Hepatocyte (in vitro differentiated cells): ENCODE measurements at regions not wholly inside any gene's neighbourhood (a gene's known extent, or its start where the extent isn't known, plus 50 kb on each side); places are given as distances from the start of the nearest gene placed in this dataset.

Experiments
- DNase-seq: peaks from one replicate; pipeline ENCODE4 v3.0.0-alpha.2; 2016; ENCODE audit warnings: low spot score
- H2AFZ ChIP-seq: fragments of 200-600 bp; sonication (generic); 2 replicates; pipeline ENCODE4 v1.6.0; 2016; ENCODE audit warnings: antibody characterized with exemption, mild to moderate bottlenecking
- H3K27ac ChIP-seq: fragments of 200-600 bp; sonication (generic); 2 replicates; pipeline ENCODE4 v1.5.1; 2016; ENCODE audit warnings: mild to moderate bottlenecking
- H3K27me3 ChIP-seq: fragments of 200-600 bp; sonication (generic); 2 replicates; pipeline ENCODE4 v1.6.1; 2016
- H3K36me3 ChIP-seq: fragments of 200-600 bp; sonication (generic); replicated peaks from 2 replicates; pipeline ENCODE4 v1.5.1; 2016; ENCODE audit warnings: low read depth; ENCODE audit not compliant: insufficient read depth
- H3K4me1 ChIP-seq: fragments of 200-600 bp; sonication (generic); 2 replicates; pipeline ENCODE4 v1.5.1; 2016; ENCODE audit warnings: mild to moderate bottlenecking, moderate library complexity; ENCODE audit not compliant: insufficient read depth
- H3K4me2 ChIP-seq: fragments of 200-600 bp; sonication (generic); 2 replicates; pipeline ENCODE4 v1.6.0; 2016
- H3K4me3 ChIP-seq: fragments of 200-600 bp; sonication (generic); 2 replicates; pipeline ENCODE4 v1.5.1; 2016; ENCODE audit warnings: mild to moderate bottlenecking
- H3K79me2 ChIP-seq: fragments of 200-600 bp; sonication (generic); 2 replicates; pipeline ENCODE4 v1.6.0; 2017; ENCODE audit warnings: mild to moderate bottlenecking
- H3K9me2 ChIP-seq: fragments of 200-600 bp; sonication (generic); replicated peaks from 2 replicates; pipeline ENCODE4 v1.6.0; 2017; ENCODE audit warnings: mild to moderate bottlenecking; ENCODE audit not compliant: insufficient read depth
- H3K9me3 ChIP-seq: fragments of 200-600 bp; sonication (generic); 2 replicates; pipeline ENCODE4 v1.5.1; 2016; ENCODE audit warnings: low read depth, mild to moderate bottlenecking
- H4K20me1 ChIP-seq: fragments of 200-600 bp; sonication (generic); 2 replicates; pipeline ENCODE4 v1.6.0; 2016; ENCODE audit warnings: mild to moderate bottlenecking; ENCODE audit not compliant: insufficient read depth, poor library complexity, severe bottlenecking
- EZH2 ChIP-seq: fragments of 200-600 bp; sonication (generic); IDR thresholded peaks from 2 replicates; pipeline ENCODE4 v1.6.1; 2016; ENCODE audit warnings: antibody characterized with exemption, mild to moderate bottlenecking, borderline replicate concordance
- EZH2phosphoT487 ChIP-seq: fragments of 200-600 bp; sonication (generic); IDR thresholded peaks from one replicate; pipeline ENCODE4 v1.6.1; 2018; ENCODE audit warnings: antibody characterized with exemption, mild to moderate bottlenecking, low read depth, moderate library complexity; ENCODE audit not compliant: unreplicated experiment, severe bottlenecking
- WGBS: methylation state at CpG from one replicate; pipeline ENCODE4 v1.1.6; 2016; ENCODE audit warnings: low lambda C conversion rate; ENCODE audit errors: missing lambda C conversion rate; 5-methylcytosine and 5-hydroxymethylcytosine counted together
- TF ChIP-seq, protein P1 (sequence below): fragments of 200-600 bp; sonication (generic); IDR thresholded peaks from 2 replicates; pipeline ENCODE4 v1.5.1; 2016; ENCODE audit warnings: antibody characterized with exemption, mild to moderate bottlenecking; ENCODE audit not compliant: poor library complexity

DNA sequence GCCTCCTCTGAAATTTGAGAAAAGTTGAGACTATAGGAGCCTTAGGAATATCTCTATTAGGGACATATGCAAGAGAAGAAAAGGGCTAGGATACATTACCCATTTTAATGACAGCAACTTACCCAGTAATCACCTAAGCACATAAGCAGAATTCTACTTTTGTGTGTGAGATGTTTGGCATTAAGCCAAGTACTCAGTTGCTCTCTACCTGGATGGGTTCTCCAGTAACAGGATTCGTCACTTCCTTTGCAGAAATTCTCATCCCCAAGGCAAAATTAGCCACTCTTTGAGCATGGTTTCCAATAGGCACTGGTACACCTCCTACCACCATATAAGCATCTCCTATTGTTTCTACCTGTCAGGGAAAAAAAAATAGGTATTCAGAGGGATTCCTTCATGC lies 95.1 kb downstream of the C13orf42 start:
- Histone ChIP-seq H3K9me2 (no peaks in the 10 kb centered on the region), H3K79me2 (no peaks in the 10 kb centered on the region), H2AFZ (no peak overlapping the region), H3K4me3 (no peak overlapping the region), H3K9me3 (no peaks in the 10 kb centered on the region), H3K27me3 (no peaks in the 10 kb centered on the region), H3K36me3 (no peaks in the 10 kb centered on the region), H4K20me1 (no peaks in the 10 kb centered on the region), H3K4me1 (no peaks in the 10 kb centered on the region), H3K27ac (no peak overlapping the region), H3K4me2 (no peak overlapping the region)
- 92% methylated on average over 1 of the region's 1 CpG for WGBS
- TF ChIP-seq EZH2phosphoT487 (no peak), EZH2 (no peak)
- TF ChIP-seq, protein P1, sequence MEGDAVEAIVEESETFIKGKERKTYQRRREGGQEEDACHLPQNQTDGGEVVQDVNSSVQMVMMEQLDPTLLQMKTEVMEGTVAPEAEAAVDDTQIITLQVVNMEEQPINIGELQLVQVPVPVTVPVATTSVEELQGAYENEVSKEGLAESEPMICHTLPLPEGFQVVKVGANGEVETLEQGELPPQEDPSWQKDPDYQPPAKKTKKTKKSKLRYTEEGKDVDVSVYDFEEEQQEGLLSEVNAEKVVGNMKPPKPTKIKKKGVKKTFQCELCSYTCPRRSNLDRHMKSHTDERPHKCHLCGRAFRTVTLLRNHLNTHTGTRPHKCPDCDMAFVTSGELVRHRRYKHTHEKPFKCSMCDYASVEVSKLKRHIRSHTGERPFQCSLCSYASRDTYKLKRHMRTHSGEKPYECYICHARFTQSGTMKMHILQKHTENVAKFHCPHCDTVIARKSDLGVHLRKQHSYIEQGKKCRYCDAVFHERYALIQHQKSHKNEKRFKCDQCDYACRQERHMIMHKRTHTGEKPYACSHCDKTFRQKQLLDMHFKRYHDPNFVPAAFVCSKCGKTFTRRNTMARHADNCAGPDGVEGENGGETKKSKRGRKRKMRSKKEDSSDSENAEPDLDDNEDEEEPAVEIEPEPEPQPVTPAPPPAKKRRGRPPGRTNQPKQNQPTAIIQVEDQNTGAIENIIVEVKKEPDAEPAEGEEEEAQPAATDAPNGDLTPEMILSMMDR: no peak
- no peak for DNase-seq

DNA sequence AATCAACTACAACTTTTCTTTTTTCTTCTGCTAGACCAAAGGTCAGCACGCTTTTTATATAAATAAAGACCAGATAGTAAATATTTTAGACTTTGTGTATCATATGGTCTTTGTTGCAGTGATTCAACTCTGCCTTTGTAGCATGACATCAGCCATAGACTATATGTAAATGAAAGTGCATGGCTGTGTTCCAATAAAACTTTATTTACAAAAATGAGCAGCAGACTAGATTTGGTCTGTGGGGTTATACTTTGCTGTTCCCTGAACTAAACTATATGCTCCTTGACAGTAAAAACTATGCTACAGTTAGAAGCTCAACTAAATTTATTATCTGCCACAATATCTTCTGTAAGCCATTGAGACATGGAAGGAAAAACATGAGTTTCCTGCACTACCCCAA lies 100.0 kb downstream of the RNASEH2B start:
- Histone ChIP-seq H3K27ac (no peak overlapping the region), H3K9me3 (no peaks in the 10 kb centered on the region), H3K4me3 (no peak overlapping the region), H4K20me1 (no peaks in the 10 kb centered on the region), H3K9me2 (no peaks in the 10 kb centered on the region), H3K36me3 (no peaks in the 10 kb centered on the region), H3K79me2 (no peaks in the 10 kb centered on the region), H3K4me2 (no peak overlapping the region), H3K4me1 (peaks cover 17% of the 10 kb centered on the region), H2AFZ (no peak overlapping the region), H3K27me3 (no peaks in the 10 kb centered on the region)
- no peak for DNase-seq
- whole genome bisulfite sequencing: 93% methylated on average over 1 of the region's 1 CpG
- TF ChIP-seq EZH2 (no peak), EZH2phosphoT487 (no peak)
- TF ChIP-seq, protein P1: no peak

DNA sequence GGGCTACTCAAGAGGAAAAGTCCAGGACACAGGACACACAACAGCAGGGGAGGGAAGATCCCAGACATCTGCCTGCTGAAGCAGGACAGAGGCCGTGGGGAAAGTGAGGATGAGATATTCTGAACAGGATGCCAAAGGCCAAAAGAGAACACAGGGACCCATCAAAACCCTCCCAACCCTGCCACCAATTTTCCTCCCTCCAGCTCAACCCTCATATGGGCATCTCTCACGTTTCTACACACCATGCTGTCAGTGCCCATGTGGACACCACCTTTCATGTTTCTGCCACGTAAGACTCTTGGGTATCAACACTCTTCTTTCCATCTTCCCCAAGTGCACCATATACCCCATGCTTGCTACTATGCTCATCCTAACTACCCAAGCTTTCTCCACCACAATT lies 97.6 kb downstream of the RNASEH2B start:
- WGBS: 86% methylated on average over 3 of the region's 3 CpGs

More for the DNA sequence above, 97.6 kb downstream of the RNASEH2B start:
- Histone ChIP-seq H3K27me3 (no peaks in the 10 kb centered on the region), H4K20me1 (no peaks in the 10 kb centered on the region), H3K9me2 (no peaks in the 10 kb centered on the region), H3K4me2 (no peak overlapping the region), H3K79me2 (no peaks in the 10 kb centered on the region), H3K27ac (peak overlapping the region; percentile 90), H2AFZ (no peak overlapping the region), H3K4me3 (no peak overlapping the region), H3K9me3 (no peaks in the 10 kb centered on the region), H3K36me3 (no peaks in the 10 kb centered on the region), H3K4me1 (peaks cover 17% of the 10 kb centered on the region)
- TF ChIP-seq EZH2: no peak
- no peak for TF ChIP-seq EZH2phosphoT487
- TF ChIP-seq, protein P1: no peak
- DNase-seq: no peak
